Duodenal mucosa (tissue), 2 donors: ENCODE measurements at regions not wholly inside any gene's neighbourhood (a gene's known extent, or its start where the extent isn't known, plus 50 kb on each side); places are given as distances from the start of the nearest gene placed in this dataset.

ENCODE experiments used
- H3K27ac ChIP-seq: one replicate; pipeline ENCODE4 v1.7.0; 2013; ENCODE audit warnings: low read depth, low read length
- H3K27me3 ChIP-seq, 2 donors: one replicate each; pipeline ENCODE4 v1.7.0; 2013; ENCODE audit warnings: low read length in 2 of 2, control low read depth in 1 of 2; ENCODE audit not compliant: insufficient read depth in 2 of 2, control insufficient read depth in 1 of 2
- H3K36me3 ChIP-seq, 2 donors: one replicate each; pipeline ENCODE4 v1.7.0; 2013; ENCODE audit warnings: low read length in 2 of 2, control low read depth in 1 of 2; ENCODE audit not compliant: insufficient read depth in 2 of 2, control insufficient read depth in 1 of 2
- H3K4me1 ChIP-seq, 2 donors: one replicate each; pipeline ENCODE4 v1.7.0; 2013; ENCODE audit warnings: low read length in 2 of 2, control low read depth in 1 of 2; ENCODE audit not compliant: insufficient read depth in 2 of 2, control insufficient read depth in 1 of 2
- H3K4me3 ChIP-seq, 2 donors: one replicate each; pipeline ENCODE4 v1.7.0; 2013; ENCODE audit warnings: low read length in 2 of 2, low read depth in 1 of 2
- H3K9ac ChIP-seq, 2 donors: one replicate each; pipeline ENCODE4 v1.7.0; 2013; ENCODE audit warnings: low read length in 2 of 2, low read depth in 1 of 2
- H3K9me3 ChIP-seq, 2 donors: one replicate each; pipeline ENCODE4 v1.7.0; 2013; ENCODE audit warnings: low read length in 2 of 2, control low read depth in 1 of 2; ENCODE audit not compliant: control insufficient read depth in 1 of 2

DNA sequence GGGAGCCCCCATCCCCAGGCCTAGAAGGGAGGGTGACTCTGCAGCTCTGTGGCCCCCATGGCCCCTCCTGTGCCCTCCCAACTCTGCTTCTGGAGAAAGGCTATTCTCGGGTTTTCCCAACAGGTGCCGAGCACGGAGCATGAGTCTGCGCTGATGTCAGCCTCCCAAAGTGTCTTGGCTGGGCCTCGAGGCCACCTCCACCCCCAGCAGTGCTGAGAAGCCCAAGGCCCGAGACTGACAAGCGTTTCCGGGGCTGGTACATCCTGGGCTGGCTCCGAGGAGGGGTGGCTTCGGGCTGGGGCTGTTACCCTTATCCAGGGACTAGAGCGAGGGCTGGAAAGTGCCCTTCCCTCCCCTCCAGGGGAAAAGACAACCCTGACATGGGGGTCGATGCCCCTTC, 60.2 kb upstream of the GATA5 start:
- Histone ChIP-seq H3K9ac (no peak overlapping the region), H3K27me3 (peaks cover 0 to 17% of the 10 kb centered on the region in 2 donors), H3K9me3 (no peaks in the 10 kb centered on the region), H3K4me1 (no peaks in the 10 kb centered on the region), H3K36me3 (no peaks in the 10 kb centered on the region), H3K27ac (no peak overlapping the region), H3K4me3 (no peak overlapping the region)

DNA sequence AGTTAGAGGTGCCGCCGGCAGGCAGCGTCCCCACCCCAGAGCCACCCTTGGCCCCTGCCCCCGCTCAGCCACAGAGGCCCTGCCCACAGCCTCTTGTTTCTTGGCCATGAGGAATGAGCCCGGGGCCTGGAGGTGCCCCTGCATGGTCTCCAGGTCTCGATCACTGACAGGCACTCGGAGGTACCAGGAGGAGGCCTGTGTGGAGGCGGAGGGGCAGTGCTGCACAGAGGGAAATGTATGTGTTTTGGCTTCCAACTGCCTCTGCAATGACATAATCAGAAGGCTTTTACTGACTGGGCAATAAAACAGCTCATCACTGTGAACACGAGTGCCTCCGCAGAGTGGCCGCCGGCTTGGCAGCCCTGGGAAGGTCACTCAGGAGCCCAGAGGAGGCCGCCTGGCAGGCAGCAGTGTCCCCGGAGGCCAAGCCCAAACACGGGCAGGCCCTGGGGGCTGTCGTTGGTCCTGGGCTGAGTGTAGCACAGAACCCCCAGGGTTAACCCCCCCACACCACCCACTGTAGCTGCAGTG, 61.1 kb upstream of the GATA5 start:
- Histone ChIP-seq H3K27me3 (peaks cover 0 to 13% of the 10 kb centered on the region in 2 donors), H3K9me3 (no peaks in the 10 kb centered on the region), H3K27ac (no peak overlapping the region), H3K4me1 (no peaks in the 10 kb centered on the region), H3K36me3 (no peaks in the 10 kb centered on the region), H3K4me3 (no peak overlapping the region), H3K9ac (no peak overlapping the region)

DNA sequence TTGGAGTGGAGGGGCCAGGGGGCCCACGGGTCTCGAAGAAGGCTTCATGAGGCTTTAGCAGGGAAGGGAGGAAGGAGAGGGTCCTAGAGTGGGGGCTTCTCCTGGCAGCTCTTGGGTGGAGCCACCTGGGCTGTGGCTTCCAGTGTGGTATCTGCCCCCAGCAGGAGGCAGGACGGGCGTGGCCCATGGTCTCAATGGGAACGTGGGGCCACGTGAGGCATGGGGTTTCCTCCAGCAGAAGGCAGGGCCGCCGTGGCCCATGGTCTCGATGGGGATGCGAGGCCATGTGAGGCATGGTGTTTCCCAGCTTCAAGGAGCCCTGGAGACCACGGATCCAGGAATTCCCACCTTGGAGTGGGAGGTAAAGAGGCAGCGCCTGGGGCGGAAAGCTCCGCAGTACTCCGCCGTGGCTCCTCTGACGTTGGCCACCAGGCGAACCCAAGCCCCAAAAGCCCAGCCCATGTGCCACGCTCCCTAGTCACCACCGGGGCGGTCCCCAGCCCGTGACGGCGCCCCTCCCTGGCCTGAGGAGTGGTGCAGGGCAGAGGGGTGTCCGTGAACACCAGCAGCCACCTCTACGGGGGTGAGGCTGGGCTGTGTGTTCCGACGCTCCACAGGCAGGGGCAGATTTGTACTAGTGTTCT, 62.0 kb upstream of the GATA5 start:
- no peak overlapping the region for H3K9ac ChIP-seq
- H3K27me3 ChIP-seq, result peaks cover 0 to 13% of the 10 kb centered on the region in 2 donors
- no peak overlapping the region for H3K27ac ChIP-seq
- H3K36me3 ChIP-seq, result no peaks in the 10 kb centered on the region
- H3K4me1 ChIP-seq, result no peaks in the 10 kb centered on the region
- no peaks in the 10 kb centered on the region for H3K9me3 ChIP-seq
- H3K4me3 ChIP-seq, result no peak overlapping the region

DNA sequence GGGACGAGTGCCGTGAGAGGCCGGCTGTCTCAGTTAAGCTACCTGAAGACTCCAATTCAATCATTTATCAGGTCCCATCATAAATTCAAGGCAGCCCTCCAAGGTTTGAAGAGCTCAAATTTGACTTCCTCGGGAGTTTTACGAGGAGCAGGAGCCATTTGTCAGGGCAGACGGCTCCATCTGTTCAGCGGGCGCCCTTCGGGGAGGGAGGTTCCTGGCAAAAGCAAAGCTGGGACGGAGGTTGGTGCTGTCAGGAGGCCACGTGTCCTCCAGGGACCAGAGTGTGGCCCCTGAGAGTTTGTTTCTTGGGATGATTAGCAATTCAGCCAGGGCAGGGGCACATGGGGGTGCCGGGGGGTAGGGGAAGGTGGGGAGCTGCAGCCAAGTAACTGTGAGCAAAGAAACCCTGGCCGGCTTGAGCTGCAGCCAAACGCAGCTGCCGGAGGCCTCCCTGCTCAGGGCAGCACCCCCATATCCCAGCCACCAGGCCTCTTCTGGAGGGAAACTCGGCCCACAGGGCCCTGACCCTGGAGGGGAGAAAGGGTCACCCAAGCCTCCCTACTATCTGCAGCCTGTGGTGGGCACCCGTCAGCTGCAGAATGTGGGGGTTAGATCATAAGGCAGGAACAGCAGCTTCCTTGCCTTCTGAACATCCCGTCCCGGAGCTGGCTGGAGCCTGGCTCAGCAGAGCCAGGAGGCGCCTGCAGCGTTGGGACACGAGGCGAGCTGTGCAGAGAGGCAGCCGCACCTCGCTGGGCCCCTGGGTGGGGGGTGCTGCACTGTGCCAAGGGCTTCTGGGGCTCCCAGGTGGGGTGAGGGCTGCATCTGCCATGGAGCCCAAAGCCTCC, 63.6 kb upstream of the GATA5 start:
- Histone ChIP-seq H3K27me3 (peaks cover 0 to 13% of the 10 kb centered on the region in 2 donors), H3K27ac (no peak overlapping the region), H3K36me3 (no peaks in the 10 kb centered on the region), H3K9ac (no peak overlapping the region), H3K4me1 (no peaks in the 10 kb centered on the region), H3K4me3 (no peak overlapping the region), H3K9me3 (no peaks in the 10 kb centered on the region)

DNA sequence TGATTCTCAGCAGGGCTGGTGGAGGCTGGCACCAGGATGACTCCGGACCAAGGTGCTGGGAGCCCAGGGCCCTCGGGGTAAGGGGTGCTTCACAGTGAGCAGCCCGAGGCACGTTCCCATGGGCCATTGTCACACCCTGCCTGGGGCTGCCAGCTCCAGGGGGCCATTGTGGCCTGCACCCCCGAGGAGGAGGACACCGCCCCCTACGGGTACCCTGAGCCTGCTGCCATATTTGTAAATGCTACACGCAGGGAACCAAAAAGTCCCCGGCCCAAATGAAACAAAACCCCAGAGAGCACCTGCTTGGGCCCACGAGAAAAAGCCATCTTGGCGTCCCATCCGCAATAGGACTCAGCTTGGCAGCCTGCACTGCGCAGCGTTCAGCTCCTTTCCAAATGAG, 64.7 kb upstream of the GATA5 start:
- Histone ChIP-seq H3K4me1 (no peaks in the 10 kb centered on the region), H3K27me3 (peaks cover 0 to 13% of the 10 kb centered on the region in 2 donors), H3K9ac (no peak overlapping the region), H3K36me3 (no peaks in the 10 kb centered on the region), H3K9me3 (no peaks in the 10 kb centered on the region), H3K27ac (no peak overlapping the region), H3K4me3 (no peak overlapping the region)

DNA sequence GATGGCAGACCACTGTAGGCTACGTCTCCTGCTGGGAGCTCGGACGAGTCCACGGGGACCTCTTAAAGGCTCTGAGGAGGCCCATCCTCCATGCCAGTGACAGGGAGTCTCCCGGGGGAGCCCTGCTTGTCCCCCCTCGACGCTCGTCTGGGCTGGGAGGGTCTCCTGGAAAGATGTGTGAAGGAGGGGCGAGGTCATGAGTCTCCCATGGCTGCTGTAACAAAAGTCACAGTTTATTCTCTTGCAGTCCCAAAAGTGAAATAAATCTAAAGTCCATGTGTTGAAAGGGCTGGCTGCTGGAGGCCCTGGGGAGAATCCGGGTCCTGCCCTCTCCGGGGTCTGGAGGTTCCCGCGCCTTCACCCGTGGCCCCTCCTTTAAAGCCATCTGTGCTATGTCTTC, 67.1 kb upstream of the GATA5 start:
- Histone ChIP-seq H3K9me3 (no peaks in the 10 kb centered on the region), H3K9ac (no peak overlapping the region), H3K27me3 (peaks cover 0 to 13% of the 10 kb centered on the region in 2 donors), H3K36me3 (no peaks in the 10 kb centered on the region), H3K4me3 (no peak overlapping the region), H3K4me1 (no peaks in the 10 kb centered on the region), H3K27ac (no peak overlapping the region)

DNA sequence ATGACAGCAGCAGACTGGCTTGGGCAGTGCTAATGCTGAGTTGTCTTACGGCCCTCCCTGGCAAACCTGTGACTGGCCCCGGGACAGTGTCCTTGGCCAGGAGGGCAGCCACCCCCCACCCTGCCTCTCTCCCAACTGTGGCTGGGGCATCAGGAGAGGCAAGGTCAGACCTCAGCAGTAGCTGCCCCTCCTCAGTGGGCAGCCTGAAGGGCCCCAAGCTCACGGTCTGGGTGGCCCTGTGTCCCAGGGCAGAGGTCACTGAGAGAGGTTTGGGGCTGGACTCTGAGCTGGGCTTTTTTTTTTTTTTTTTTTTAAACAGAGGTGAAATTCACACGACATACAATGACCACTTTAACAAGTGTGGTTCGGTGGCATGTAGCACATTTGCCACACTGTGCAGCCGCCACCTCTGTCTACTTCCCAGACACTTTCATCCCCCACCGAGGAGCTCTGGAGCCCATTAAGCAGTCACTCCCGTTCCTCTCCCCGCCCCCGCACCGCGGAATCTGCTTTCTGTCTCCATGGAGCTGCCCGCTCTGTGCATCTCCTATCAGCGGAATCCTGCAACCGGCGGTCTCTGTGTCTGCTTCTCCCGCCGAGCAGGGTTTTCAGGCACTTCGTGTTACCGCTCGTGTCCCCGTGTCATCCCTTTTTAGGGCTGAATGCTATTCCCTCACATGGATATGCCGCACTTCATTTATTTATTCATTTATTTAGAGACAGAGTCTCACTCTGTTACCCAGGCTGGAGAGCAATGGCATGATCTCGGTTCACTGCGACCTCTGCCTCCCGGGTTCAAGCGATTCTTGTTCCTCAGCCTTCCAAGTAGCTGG, 67.9 kb upstream of the GATA5 start:
- Histone ChIP-seq H3K4me1 (no peaks in the 10 kb centered on the region), H3K36me3 (no peaks in the 10 kb centered on the region), H3K27me3 (peaks cover under 1 to 11% of the 10 kb centered on the region in 2 donors), H3K4me3 (no peak overlapping the region), H3K9me3 (no peaks in the 10 kb centered on the region), H3K9ac (no peak overlapping the region), H3K27ac (no peak overlapping the region)

DNA sequence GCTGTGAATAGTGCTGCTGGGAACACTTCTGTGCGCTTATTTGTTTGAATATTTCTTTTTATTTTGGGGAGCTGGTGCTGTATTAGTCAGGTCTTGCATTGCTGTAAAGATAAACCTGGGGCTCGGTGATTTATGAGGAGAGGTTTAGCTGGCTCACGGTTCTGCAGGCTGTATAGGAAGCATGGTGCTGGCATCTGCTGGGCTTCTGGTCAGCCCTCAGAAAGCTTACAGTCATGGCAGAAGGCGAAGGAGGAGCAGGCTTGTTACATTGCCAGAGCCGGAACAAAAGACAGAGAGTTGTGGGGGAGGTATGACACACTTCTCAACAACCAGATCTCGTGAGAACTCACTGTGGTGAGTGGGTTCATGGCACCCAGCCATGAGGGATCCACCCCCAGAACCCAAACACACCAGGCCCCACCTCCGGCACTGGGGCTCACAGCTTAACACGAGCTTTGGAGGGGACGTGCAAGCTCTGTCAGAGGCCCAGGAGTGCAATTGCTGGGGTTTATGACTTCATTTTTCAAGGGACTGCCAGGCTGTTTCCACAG, 68.8 kb upstream of the GATA5 start:
- H3K9ac ChIP-seq, result no peak overlapping the region
- no peaks in the 10 kb centered on the region for H3K36me3 ChIP-seq
- H3K9me3 ChIP-seq, result no peaks in the 10 kb centered on the region
- no peaks in the 10 kb centered on the region for H3K4me1 ChIP-seq
- H3K27ac ChIP-seq, result no peak overlapping the region
- peaks cover 9 to 19% of the 10 kb centered on the region in 2 donors for H3K27me3 ChIP-seq
- H3K4me3 ChIP-seq, result no peak overlapping the region

DNA sequence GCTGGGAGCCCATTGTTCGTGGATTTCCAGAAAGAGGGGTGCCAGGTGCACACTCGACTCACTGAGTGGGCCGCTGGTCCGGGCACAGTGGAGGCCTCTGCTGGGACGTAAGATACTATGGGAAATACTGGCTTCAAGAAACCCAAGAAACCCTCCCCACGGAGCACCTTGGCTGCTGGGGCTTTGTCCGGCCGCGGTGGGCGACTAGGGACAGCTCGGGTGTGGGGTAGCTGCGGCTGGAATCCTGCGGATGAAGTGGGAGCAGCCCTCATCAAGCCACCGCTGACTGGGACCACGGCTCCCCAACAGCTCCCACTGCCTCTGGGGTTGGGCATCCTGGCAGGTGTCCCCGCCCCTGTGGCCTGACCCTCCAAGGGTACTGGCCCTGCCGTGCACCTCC, 69.5 kb upstream of the GATA5 start:
- no peaks in the 10 kb centered on the region for H3K9me3 ChIP-seq
- H3K9ac ChIP-seq, result no peak overlapping the region
- no peak overlapping the region for H3K27ac ChIP-seq
- H3K4me1 ChIP-seq, result no peaks in the 10 kb centered on the region
- H3K4me3 ChIP-seq, result no peak overlapping the region
- H3K36me3 ChIP-seq, result no peaks in the 10 kb centered on the region
- H3K27me3 ChIP-seq, result peaks cover 12 to 19% of the 10 kb centered on the region in 2 donors
